HG02623 (cell line): ENCODE measurements at regions not wholly inside any gene's neighbourhood (a gene's known extent, or its start where the extent isn't known, plus 50 kb on each side); places are given as distances from the start of the nearest gene placed in this dataset.

Source experiments
- ATAC-seq: cut with Tn5 transposase; IDR thresholded peaks from one replicate; pipeline ENCODE4 v1.9.1; 2021; ENCODE audit warnings: moderate library complexity; ENCODE audit not compliant: unreplicated experiment

DNA sequence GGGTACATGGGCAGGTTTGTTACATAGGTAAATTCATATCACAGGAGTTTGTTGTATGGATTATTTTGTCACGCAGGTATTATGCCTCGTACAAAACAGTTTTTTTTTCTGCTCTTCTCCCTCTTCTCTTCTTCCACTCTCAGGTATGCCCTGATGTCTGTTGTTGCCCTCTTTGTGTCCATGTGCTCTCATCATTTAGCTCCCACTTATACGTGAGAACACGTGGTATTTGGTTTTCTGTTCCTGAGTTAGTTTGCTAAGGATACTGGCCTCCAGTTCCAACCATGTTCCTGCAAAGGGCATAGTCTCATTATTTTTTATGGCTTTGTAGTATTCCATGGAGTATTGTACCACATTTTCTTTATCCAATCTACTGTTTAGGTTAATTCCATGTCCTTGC lies 65.7 kb downstream of the UNC5CL start:
- no peak for ATAC-seq

DNA sequence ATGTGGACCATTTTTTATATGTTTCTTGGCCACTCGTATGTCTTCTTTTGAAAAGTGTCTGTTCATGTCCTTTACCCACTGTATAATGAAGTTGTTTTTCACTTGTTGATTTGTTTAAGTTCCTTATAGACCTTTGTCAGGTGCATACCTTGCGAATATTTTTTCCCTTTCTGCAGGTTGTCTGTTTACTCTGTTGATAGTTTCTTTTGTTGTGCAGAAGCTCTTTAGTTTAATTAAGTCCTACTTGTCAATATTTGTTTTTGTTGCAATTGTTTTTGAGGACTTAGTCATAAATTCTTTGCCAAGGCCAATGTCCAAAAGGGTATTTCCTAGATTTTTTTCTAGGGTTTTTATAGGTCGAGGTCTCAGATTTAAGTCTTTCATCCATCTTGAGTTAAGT lies 66.2 kb downstream of the UNC5CL start:
- no peak for ATAC-seq

DNA sequence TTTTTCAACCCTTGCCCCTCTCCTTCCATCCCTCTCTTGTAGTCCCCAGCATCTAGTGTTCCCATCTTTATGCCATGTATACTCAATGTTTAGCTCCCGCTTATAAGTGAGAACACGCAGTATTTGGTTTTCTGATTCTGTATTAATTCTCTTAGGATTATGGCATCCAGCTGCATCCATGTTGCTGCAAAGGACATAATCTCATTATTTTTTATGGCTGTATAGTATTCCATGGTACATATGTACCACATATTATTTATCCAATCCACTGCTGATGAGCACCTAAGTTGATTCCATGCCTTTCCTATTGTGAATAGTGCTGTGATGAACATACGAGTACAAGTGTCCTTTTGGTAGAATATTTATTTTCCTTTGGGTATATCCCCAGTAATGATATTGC lies 66.8 kb downstream of the UNC5CL start:
- no peak for ATAC-seq

DNA sequence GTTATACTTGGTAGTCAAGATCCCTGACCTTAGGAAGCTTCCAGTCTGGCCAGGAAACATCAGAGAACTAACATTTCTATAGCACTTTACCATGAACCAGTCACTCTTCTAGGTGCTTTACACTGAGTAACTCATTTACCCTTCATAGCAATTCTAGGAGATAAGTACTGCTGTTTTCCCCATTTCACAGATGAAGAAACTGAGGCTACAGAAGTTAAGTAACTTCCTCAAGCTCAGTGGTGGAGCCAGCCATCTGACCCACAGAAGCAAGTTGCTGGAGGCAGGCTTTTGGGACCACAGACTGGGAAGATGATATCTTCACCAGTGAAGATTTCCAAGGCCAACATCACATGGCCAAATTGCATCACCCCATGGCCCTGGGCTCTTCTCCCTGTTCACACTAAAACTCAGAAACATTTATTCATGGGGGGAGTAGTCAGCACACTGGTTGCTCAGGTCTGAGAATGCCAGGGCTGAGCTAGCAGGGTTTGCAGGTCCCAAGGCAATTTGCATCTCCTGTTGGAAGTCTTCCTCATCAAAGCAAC lies 70.3 kb downstream of the UNC5CL start:
- ATAC-seq: no peak

DNA sequence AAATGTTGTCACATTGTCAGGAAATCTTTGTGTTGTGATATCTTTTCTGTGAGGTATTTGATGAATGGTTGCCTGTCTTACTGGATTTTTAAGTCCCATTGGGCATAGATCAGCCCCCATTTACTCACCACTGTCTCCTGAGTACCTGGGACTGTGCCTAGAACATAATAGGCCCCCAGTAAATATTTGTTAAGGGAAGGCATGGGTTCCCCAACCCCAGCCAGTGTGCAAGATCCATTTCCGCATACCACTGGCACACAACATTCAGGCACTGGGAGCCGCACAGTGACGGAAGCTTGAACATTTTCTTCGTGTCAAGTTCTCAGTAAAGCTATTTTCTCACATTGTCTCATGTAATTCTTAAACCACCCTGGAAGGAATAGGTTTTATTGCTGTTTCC lies 72.2 kb downstream of the UNC5CL start:
- no peak for ATAC-seq

DNA sequence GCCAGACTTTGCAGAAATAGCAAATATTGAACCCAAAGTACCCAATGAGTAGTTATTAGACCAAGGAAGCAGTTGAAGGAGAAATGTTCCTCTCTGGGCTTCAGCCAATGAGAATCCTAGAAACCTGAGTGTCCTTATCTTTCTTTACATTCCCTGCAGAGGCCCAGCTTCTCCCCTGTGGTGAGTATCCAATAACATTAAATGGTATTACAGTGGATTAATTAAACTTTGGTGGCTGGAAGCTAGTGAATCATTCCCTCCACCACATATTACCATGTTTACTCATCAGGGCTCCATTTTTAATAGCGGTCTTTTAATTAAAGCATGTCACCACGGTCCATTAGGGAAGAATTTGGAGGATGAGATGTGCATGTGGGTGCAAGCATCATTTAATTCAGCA lies 74.0 kb downstream of the UNC5CL start:
- no peak for ATAC-seq

DNA sequence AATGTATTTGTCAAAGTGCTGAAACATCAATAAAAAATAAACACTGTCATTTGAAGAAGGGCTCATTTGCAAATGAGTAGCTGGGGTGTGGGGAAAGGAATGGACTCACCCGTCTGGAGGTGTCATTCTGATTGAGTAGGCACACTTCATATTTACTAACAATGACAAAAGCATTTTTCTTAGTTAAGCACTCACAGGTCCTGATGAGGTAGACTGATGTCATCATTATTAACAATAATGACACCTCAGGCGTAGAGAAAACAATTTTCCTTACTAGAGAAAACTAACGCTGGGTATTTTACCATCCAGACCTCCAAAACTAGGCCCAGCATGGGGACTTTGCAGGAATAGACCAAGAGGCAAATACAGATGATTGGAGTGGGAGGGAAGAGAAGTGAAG lies 76.0 kb downstream of the UNC5CL start:
- no peak for ATAC-seq

DNA sequence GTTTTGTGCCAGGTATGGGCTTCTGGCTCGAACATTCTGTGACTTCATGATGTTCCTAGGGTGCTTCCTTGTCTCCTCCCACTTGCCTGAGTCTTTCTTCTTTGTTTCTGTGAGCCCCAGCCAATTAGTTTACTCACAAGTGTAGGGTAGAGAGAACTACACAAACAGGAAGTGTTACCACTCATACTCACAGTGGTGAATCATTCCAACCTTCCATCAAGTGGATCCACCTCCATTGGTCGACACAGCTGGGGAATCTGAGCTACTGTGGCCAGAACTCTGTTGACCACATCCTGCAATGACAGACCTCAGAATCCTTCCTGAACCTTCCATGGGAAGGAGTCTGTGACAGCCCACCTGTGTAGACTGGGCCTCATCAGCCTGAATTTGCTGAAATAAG lies 76.8 kb downstream of the UNC5CL start:
- ATAC-seq: no peak

DNA sequence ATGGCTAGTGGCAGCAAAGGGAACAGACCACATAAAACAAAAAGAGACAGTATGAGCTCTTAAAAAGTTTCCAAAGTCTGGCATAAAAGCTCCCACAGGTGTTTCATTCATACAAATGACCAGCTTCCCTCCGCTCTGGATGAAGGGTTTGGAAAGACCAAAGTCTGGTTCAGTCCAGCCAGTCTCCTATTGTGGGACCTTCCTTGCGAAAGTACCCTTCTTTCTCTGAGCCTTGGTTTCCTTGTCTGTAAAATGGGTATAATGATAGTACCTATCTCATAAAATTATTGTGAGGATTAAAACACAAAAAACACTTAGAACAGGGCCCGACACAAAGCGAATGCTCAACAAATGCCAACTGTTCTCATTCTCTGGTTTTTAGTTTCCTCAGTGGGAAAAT lies 77.2 kb downstream of the UNC5CL start:
- ATAC-seq: no peak

DNA sequence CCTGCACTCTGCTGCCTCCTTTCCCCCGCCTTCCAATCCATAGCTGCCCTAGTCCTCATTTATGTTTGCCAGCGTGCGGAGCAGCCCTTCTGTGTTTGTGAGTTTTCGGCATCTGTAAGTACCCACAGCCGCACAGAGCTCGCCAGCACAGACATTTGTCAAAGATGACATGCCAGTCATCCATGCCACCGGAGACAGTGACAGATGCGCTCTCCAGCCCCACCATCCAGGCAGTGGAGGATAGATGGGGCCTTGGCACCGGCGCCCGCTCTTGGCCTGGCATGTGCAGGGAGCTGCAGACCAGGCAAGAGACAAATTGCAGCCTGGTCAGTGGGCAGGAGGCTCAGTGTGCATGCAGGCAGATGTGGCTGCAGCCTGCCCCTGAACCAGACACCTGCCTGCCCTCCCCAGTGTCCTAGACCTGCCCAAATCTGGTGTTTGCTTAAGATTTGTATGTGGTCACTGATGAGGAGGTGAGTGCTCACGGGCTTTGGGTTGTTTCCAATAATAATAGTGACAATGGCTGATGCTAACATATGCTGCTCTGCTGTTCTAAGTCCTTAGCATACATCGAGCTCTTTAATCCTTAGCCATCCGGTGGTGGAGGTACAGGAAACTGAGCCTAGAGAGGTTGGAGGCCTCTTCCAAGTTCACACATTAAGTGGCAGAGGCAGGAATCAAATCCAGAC lies 78.1 kb downstream of the UNC5CL start:
- no peak for ATAC-seq

DNA sequence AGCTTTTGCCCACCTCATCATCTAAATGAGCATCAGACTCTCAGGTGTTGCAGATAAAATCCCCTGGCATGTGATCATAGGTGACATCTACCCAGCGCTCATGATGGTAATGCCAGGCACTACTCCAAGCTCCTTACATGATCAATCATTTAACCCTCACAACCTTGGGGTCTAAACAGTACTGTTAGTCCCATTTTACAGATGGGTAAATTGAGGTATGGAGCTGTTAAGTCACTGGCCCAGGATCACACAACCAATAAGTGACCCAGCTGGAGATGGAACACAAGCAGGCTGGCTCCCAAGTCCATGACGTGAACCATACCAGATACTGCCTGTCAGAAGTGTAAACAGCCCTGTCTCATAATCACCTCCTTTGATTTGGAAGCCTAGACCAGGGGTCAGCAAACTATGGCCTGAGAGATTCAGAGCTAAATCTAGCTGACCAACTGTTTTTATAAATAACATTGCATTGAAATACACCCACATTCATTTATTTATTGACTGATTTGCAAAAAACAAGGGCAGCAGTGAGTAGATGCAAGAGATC lies 79.2 kb downstream of the UNC5CL start:
- ATAC-seq: no peak

DNA sequence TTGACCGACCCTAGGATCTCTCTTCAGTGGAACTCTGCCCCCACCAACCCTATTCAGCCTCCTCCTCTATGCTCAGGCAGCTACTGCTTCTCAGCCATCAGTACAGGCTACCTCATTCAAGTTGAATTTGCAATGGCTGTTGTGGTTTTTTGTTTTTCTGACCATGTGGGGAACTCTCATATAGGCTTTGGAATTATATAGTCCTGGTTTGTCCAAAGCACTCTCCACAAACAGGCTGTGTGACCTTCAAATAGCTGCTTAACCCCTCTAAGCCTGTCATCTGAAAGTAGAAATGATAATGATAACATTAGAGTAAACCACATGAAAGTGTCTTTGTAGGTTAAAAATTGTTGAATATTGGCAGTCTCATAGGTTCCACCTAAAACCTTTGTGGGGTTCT lies 80.3 kb downstream of the UNC5CL start:
- no peak for ATAC-seq

DNA sequence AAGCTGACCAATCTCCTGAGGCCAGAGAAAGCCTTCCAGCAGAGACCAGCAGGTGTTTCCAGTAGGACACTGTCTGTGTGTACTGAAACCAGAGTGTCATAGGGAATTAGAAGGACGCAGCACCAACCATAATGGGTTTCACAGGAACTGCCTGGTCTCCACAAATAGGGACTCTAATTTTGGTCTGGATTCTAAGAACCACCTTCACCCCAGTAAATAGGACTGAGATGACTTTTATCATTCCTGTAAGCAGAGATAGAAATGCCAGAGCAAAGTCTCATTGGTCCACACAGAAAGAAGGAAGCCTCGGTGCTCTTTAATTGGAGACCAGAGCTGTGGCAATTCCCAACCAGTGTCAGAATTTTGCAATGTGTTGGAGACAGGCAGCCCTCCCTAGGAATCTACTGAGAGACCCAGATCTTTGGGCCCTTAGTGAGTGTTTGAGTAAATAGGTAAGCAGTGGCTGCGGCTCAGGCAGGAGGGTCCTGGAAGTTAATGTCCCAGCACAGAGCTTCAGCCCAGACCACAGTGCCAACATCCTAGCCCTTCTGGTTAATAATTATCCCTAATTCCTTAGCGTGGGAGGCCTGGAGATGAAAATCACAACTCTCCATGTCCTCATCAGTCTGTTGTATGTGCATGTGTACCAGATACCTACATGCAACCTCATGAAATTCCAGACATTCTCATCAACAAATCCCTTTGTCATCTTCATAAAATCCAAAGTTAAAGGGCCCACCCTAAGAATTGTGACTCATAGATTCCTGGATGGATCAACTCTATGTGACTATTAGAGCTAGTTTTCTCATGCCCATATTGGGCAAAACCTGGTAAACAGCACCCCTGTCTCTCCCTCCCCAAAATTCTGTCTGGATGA lies 81.2 kb downstream of the UNC5CL start:
- no peak for ATAC-seq

DNA sequence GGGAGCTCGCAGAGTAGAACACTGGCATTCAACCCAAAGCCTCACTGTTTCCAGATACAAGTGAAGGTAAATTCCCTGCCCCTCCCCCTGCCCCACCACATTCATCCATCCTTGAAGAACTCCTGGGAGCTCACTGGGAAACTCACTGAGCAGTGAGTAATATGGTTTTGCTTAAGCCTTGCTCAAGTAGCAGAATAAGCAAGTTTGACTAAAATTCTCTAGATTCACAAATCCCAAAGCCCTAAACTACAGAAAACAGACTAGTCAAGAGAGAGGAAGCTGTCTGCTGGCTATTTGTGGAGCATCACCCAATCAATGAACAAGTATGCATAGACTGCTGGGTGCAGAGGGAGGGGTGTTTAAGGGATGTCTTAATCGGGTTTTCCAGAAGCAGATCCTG lies 82.1 kb downstream of the UNC5CL start:
- ATAC-seq: no peak

DNA sequence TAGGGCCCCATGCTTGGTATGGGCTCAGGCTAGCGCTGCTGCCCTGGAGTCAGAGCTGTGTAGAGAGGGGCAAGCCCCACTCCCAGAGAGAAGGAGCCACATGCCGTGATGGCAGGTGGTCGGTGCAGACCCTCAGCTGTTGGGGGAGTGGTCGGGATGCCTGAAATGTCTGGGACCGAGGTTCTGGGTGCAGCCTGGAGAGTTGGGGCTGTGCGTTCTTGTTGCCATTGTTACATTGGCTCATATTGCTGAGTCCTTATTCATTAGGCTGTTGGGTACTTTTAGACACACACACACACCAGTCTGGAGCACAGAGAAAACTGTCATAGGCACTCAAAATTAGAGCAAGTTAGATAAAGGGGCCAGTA lies 83.9 kb downstream of the UNC5CL start:
- no peak for ATAC-seq

DNA sequence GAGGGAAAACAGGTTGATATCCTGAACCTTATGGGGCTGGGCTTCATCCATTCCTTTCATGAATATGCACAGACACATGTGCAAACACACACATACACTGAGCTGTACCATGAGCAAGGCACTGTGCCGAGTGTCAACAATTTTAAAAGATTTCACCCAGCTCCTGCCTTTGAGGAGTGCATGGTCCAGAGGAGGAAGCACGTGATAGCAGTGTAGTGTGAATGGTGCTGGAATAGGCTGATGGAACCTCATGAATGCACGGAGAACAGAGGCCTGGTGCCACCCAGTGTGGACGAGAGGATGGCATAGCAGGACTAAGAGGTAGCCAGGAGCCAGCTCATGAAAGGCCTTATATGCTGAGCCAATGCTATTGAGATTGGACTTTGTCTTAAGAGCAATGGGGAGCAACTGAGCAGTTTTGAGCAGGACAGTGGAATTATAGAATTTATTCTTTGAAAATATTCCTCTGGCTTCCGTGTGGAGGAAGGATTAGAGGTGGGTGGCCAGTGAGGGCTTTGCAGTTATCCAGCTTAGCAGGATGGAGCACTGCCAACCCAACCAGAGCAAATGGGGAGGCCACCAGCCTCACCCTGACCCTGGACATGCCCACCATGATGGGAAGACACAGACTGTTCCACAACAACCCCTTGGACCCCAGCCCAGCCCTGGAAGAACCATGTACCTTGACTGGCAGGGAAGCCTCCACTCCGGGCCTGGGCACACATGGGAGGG lies 84.4 kb downstream of the UNC5CL start:
- no peak for ATAC-seq

DNA sequence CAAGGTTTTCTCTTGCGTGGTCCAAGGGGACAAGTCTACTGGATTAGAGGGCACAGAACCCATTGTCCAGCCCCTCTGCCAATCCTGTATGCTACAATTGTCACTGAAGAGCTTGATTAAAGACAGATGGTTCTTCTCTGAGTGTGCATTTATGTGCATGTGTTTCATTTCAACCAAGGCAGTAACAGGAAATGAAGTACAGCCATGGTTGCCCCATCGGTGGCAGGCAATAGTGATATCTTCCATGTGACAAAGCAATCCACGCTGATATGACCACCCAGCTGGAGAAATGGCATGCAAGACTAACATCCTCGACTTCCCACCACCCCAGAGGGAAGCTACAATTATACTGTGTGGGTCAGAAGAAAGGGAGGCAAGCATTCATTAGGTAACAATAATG lies 85.5 kb downstream of the UNC5CL start:
- ATAC-seq: no peak

DNA sequence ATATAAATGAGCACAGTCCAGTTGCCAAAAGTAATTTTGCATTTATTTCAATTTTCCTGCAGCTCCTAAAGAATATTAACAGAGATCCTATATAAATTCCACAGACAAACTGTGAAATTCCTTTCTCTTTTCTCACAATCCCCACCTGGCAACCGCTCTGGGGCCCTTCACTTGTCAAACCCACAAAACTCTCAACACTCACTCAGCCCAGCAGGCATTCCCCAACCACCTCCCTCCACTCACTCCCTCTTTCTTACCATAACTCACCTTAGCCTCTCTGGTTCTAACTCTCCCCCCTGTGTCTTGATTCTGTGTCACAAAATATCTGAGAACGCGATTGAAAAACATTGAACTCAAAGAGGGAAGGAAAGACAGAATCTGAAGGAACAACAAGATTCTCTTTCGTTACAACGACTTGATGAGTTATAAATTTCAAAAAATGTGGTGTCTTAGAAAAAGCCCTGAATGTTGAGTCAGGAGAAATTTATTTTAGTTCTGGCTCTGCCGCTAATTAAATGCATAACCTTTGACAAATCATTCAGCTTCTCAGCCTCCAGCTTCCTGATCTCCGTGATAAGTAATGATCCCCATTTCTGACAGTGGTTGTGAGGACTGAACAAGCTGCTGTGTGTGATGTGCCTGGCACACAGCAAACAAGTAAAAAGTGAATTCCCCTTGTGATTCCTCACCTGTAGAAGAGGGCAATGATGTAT lies 87.9 kb downstream of the UNC5CL start:
- no peak for ATAC-seq

DNA sequence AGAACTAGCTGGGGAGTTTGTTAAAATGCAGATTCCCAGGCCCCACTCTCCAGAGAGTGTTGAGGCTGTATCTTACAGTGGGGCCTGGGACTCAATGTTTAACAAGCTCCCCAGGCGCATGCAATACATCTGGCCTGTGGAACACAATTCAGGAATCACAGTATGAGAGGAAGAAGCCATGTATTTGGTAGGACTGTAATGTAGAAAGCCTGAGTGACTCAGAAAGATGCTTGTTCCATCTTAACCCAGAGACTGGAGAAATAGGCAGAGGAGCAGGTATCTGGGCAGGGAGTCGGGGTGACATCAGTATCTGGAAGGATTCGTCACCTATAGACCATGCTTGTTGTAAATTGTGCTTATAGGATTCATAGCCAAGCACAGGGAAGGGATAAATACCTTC lies 90.5 kb downstream of the UNC5CL start:
- no peak for ATAC-seq

DNA sequence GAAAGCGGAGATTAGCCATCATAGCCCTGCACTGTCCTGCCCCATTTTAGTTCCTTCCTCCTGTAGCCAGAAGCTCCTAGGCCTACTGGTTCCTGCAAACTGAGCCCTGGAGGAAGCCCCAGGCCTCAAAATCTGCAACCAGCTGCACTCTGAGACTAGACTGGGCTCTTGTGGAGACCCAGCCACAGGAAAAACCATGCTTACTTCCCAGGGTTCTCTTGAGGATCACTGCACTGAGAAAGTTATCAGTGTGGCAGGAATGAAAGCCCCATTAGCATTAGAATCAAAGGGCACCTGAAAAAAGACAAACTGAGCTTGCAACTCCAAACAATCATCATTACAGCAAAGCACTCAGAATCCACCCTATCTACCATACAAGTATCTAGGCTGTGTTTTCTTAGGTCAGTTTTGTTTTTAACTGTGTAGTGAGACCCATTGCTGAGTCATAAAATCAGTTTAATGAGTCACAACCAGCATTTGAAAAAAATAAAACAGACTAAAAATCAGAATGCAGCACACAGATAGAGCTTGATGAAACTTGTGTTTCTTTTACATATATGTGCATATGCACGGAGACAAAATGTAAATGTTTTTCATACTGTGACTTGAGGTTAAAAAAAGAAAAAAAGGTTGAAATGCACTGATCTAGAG lies 91.0 kb downstream of the UNC5CL start:
- ATAC-seq: no peak
